ENCODE measurements at regions not wholly inside any gene's neighbourhood (a gene's known extent, or its start where the extent isn't known, plus 50 kb on each side); places are given as distances from the start of the nearest gene placed in this dataset.

GRCh38 chr22:48536541-48537342, 1290.9 kb downstream of the BRD1 start:
- no peak overlapping the region for H3K27ac ChIP-seq
- TF ChIP-seq CTCF (IDR thresholded peaks at IDR 0.05) (no peak), ZFX (IDR thresholded peaks at IDR 0.05; ENCODE audit: borderline replicate concordance) (no peak)

- TF ChIP-seq CTCF (IDR thresholded peaks at IDR 0.05) (no peak), ZFX (IDR thresholded peaks at IDR 0.05; ENCODE audit: borderline replicate concordance) (no peak)
- no peak overlapping the region for H3K27ac ChIP-seq
These were observed 1291.7 kb downstream of the BRD1 start for GRCh38 chr22:48535868-48536540.

GRCh38 chr22:48534395-48534958, 1293.2 kb downstream of the BRD1 start:
- no peak overlapping the region for H3K27ac ChIP-seq
- no peak for TF ChIP-seq ZFX (IDR thresholded peaks at IDR 0.05; ENCODE audit: borderline replicate concordance)
- no peak for TF ChIP-seq CTCF (IDR thresholded peaks at IDR 0.05)

GRCh38 chr22:48532986-48533385, 1294.7 kb downstream of the BRD1 start:
- no peak for TF ChIP-seq ZFX (IDR thresholded peaks at IDR 0.05; ENCODE audit: borderline replicate concordance)
- TF ChIP-seq CTCF (IDR thresholded peaks at IDR 0.05), result no peak
- H3K27ac ChIP-seq, result no peak overlapping the region

GRCh38 chr22:48531761-48532435, 1295.8 kb downstream of the BRD1 start:
- H3K27ac ChIP-seq, result no peak overlapping the region
- TF ChIP-seq CTCF (IDR thresholded peaks at IDR 0.05) (no peak), ZFX (IDR thresholded peaks at IDR 0.05; ENCODE audit: borderline replicate concordance) (no peak)

GRCh38 chr22:48531108-48531507, 1296.6 kb downstream of the BRD1 start:
- no peak for TF ChIP-seq CTCF (IDR thresholded peaks at IDR 0.05)
- H3K27ac ChIP-seq, result no peak overlapping the region
